Liver (tissue), 8 donors: ENCODE measurements at regions not wholly inside any gene's neighbourhood (a gene's known extent, or its start where the extent isn't known, plus 50 kb on each side); places are given as distances from the start of the nearest gene placed in this dataset.

ENCODE experiments used
- DNase-seq: peaks from one replicate; pipeline ENCODE4 v3.0.0-alpha.2; 2017; ENCODE audit warnings: low spot score
- H3K27ac ChIP-seq, 2 donors: one replicate each; pipeline ENCODE4 v1.7.0; 2013; ENCODE audit warnings: inconsistent platforms in 2 of 2, low read length in 2 of 2, control low read depth in 1 of 2, low read depth in 1 of 2, mild to moderate bottlenecking in 1 of 2
- H3K27me3 ChIP-seq, 4 donors: one replicate each; pipeline versions ENCODE4 v1.6.1 to v1.7.0; 2013; ENCODE audit warnings: low read length in 3 of 4, inconsistent platforms in 1 of 4, mild to moderate bottlenecking in 1 of 4, moderate library complexity in 1 of 4; ENCODE audit not compliant: control insufficient read depth in 4 of 4, insufficient read depth in 4 of 4
- H3K36me3 ChIP-seq, 4 donors: one replicate each; pipeline versions ENCODE4 v1.6.1 to v1.7.0; 2013; ENCODE audit warnings: low read length in 3 of 4, mild to moderate bottlenecking in 3 of 4, low read depth in 1 of 4, moderate library complexity in 1 of 4; ENCODE audit not compliant: control insufficient read depth in 4 of 4, insufficient read depth in 3 of 4
- H3K4me1 ChIP-seq, 4 donors: one replicate each; pipeline versions ENCODE4 v1.6.1 to v1.7.0; 2013; ENCODE audit warnings: low read length in 3 of 4, mild to moderate bottlenecking in 3 of 4, moderate library complexity in 1 of 4; ENCODE audit not compliant: control insufficient read depth in 4 of 4, insufficient read depth in 4 of 4
- H3K4me3 ChIP-seq, 3 donors: one replicate each; pipeline versions ENCODE4 v1.6.1 to v1.7.0; 2013; ENCODE audit warnings: low read length in 3 of 3, control low read depth in 1 of 3, low read depth in 1 of 3, mild to moderate bottlenecking in 1 of 3
- H3K9ac ChIP-seq, 2 donors: one replicate each; pipeline ENCODE4 v1.7.0; 2013; ENCODE audit warnings: low read length in 2 of 2, mild to moderate bottlenecking in 2 of 2, moderate library complexity in 2 of 2, control low read depth in 1 of 2, low read depth in 1 of 2
- H3K9me3 ChIP-seq, 4 donors: one replicate each; pipeline versions ENCODE4 v1.6.1 to v1.7.0; 2013; ENCODE audit warnings: low read length in 3 of 4; ENCODE audit not compliant: control insufficient read depth in 4 of 4
- ATF3 ChIP-seq: IDR thresholded peaks from 2 replicates; pipeline ENCODE4 v1.6.1; 2016; ENCODE audit warnings: antibody characterized with exemption
- EGR1 ChIP-seq, 2 donors: IDR thresholded peaks; 2 replicates each; pipeline ENCODE4 v1.6.1; 2016 to 2018; ENCODE audit warnings: antibody characterized with exemption in 2 of 2, low read depth in 2 of 2
- FOXA1 ChIP-seq: IDR thresholded peaks from 2 replicates; pipeline ENCODE4 v1.6.1; 2016; ENCODE audit warnings: antibody characterized with exemption
- FOXA2 ChIP-seq: IDR thresholded peaks from 2 replicates; pipeline ENCODE4 v1.6.1; 2016; ENCODE audit warnings: antibody characterized with exemption
- GABPA ChIP-seq, 2 donors: IDR thresholded peaks in 1 of 2; conservative IDR thresholded peaks in 1 of 2; 2 replicates each; pipeline ENCODE4 v1.6.1; 2016; ENCODE audit warnings: antibody characterized with exemption in 2 of 2, mild to moderate bottlenecking in 1 of 2, moderate library complexity in 1 of 2
- HNF4A ChIP-seq, 2 donors: conservative IDR thresholded peaks; 2 replicates each; pipeline ENCODE4 v1.6.1; 2016; ENCODE audit warnings: antibody characterized with exemption in 2 of 2, mild to moderate bottlenecking in 2 of 2
- HNF4G ChIP-seq: IDR thresholded peaks from 2 replicates; pipeline ENCODE4 v1.6.1; 2016; ENCODE audit warnings: antibody characterized with exemption
- JUND ChIP-seq, 2 donors: IDR thresholded peaks; 2 replicates each; pipeline ENCODE4 v1.6.1; 2016; ENCODE audit warnings: antibody characterized with exemption in 2 of 2
- MAX ChIP-seq: IDR thresholded peaks from 2 replicates; pipeline ENCODE4 v1.6.1; 2016; ENCODE audit warnings: antibody characterized with exemption
- NR2F2 ChIP-seq: IDR thresholded peaks from 2 replicates; pipeline ENCODE4 v1.6.1; 2016; ENCODE audit warnings: antibody characterized with exemption
- RAD21 ChIP-seq, 2 donors: IDR thresholded peaks; 2 replicates each; pipeline ENCODE4 v1.6.1; 2016; ENCODE audit warnings: antibody characterized with exemption in 2 of 2, mild to moderate bottlenecking in 2 of 2
- REST ChIP-seq: IDR thresholded peaks from 2 replicates; pipeline ENCODE4 v1.6.1; 2016; ENCODE audit warnings: antibody characterized with exemption, mild to moderate bottlenecking
- RXRA ChIP-seq, 2 donors: IDR thresholded peaks; 2 replicates each; pipeline ENCODE4 v1.6.1; 2017 to 2018; ENCODE audit warnings: antibody characterized with exemption in 2 of 2, mild to moderate bottlenecking in 1 of 2
- SP1 ChIP-seq: IDR thresholded peaks from 2 replicates; pipeline ENCODE4 v1.6.1; 2018; ENCODE audit warnings: antibody characterized with exemption, mild to moderate bottlenecking
- TAF1 ChIP-seq: conservative IDR thresholded peaks from 2 replicates; pipeline ENCODE4 v1.6.1; 2016; ENCODE audit warnings: antibody characterized with exemption, mild to moderate bottlenecking
- YY1 ChIP-seq: IDR thresholded peaks from 2 replicates; pipeline ENCODE4 v1.6.1; 2016; ENCODE audit warnings: antibody characterized with exemption, mild to moderate bottlenecking
- WGBS: extraction: QIAGEN DNeasy Blood & Tissue Kit; methylation state at CpG from one replicate; pipeline ENCODE4 v1.1.7; 2013; 5-methylcytosine and 5-hydroxymethylcytosine counted together
- TF ChIP-seq, protein P1 (sequence below): fragments of 150-350 bp; IDR thresholded peaks from 2 replicates; pipeline ENCODE4 v1.5.1; 2017; ENCODE audit warnings: improper control_type of control experiment, low read depth, low read length; ENCODE audit not compliant: missing input control
- TF ChIP-seq, protein P2 (sequence below): IDR thresholded peaks from 2 replicates; pipeline ENCODE4 v1.6.1; 2016; ENCODE audit warnings: antibody characterized with exemption
- donor health status: healthy.
- donor health status: healthy.
- donor health status: healthy.
- donor health status: healthy.
- donor health status: healthy.

DNA sequence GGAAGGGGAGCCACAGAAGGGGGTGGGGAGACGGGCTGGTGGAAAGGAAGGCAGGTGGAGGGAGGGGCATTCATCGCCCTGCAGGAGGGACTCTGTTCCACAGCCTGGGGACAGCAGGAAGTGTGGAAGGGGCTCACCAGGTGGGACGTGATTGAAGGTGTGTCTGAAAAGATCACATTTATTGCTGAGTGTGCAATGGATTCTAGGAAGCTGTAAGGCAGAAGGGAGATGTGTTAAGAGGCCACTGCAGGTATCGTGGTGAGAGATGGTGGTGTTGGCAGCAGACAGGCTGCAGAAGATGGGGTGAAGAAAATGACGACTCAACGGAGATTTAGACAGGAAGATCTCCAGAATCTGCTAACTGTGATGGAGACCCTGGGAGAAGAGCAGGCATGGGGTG is 537.4 kb downstream of the MN1 start:
- no peak overlapping the region for H3K4me3 ChIP-seq
- DNase-seq = no peak
- no peak overlapping the region for H3K27ac ChIP-seq
- H3K4me1 ChIP-seq = no peaks in the 10 kb centered on the region
- no peaks in the 10 kb centered on the region for H3K36me3 ChIP-seq
- no peak for TF ChIP-seq RXRA (IDR thresholded peaks at IDR 0.05)
- no peak for TF ChIP-seq GABPA (IDR thresholded peaks at IDR 0.05 in 1 of 2, conservative IDR thresholded peaks at IDR 0.05 in 1 of 2)
- no peak for TF ChIP-seq JUND (IDR thresholded peaks at IDR 0.05)
- no peak for TF ChIP-seq REST
- no peak for TF ChIP-seq FOXA2
- no peak for TF ChIP-seq NR2F2
- TF ChIP-seq TAF1 = no peak
- no peak for TF ChIP-seq MAX
- no peak for TF ChIP-seq RAD21 (IDR thresholded peaks at IDR 0.05)
- no peak for TF ChIP-seq ATF3
- TF ChIP-seq EGR1 (IDR thresholded peaks at IDR 0.05; ENCODE audit: low read depth in 2 of 2) = no peak
- TF ChIP-seq, protein P1, sequence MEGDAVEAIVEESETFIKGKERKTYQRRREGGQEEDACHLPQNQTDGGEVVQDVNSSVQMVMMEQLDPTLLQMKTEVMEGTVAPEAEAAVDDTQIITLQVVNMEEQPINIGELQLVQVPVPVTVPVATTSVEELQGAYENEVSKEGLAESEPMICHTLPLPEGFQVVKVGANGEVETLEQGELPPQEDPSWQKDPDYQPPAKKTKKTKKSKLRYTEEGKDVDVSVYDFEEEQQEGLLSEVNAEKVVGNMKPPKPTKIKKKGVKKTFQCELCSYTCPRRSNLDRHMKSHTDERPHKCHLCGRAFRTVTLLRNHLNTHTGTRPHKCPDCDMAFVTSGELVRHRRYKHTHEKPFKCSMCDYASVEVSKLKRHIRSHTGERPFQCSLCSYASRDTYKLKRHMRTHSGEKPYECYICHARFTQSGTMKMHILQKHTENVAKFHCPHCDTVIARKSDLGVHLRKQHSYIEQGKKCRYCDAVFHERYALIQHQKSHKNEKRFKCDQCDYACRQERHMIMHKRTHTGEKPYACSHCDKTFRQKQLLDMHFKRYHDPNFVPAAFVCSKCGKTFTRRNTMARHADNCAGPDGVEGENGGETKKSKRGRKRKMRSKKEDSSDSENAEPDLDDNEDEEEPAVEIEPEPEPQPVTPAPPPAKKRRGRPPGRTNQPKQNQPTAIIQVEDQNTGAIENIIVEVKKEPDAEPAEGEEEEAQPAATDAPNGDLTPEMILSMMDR = no peak
- TF ChIP-seq, protein P2, sequence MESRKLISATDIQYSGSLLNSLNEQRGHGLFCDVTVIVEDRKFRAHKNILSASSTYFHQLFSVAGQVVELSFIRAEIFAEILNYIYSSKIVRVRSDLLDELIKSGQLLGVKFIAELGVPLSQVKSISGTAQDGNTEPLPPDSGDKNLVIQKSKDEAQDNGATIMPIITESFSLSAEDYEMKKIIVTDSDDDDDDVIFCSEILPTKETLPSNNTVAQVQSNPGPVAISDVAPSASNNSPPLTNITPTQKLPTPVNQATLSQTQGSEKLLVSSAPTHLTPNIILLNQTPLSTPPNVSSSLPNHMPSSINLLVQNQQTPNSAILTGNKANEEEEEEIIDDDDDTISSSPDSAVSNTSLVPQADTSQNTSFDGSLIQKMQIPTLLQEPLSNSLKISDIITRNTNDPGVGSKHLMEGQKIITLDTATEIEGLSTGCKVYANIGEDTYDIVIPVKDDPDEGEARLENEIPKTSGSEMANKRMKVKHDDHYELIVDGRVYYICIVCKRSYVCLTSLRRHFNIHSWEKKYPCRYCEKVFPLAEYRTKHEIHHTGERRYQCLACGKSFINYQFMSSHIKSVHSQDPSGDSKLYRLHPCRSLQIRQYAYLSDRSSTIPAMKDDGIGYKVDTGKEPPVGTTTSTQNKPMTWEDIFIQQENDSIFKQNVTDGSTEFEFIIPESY = no peak
- no peak for TF ChIP-seq YY1
- TF ChIP-seq FOXA1 = no peak
- TF ChIP-seq HNF4A (conservative IDR thresholded peaks at IDR 0.05) = no peak
- no peak for TF ChIP-seq SP1
- TF ChIP-seq HNF4G = no peak
- H3K27me3 ChIP-seq = peaks cover 0 to 3% (median 0%) of the 10 kb centered on the region in 4 donors
- H3K9ac ChIP-seq = no peak overlapping the region
- H3K9me3 ChIP-seq = peaks cover 0 to 10% (median 1%) of the 10 kb centered on the region in 4 donors
- WGBS = 70% methylated on average over 6 of the region's 6 CpGs
